Nephron (organoid): ENCODE measurements at regions not wholly inside any gene's neighbourhood (a gene's known extent, or its start where the extent isn't known, plus 50 kb on each side); places are given as distances from the start of the nearest gene placed in this dataset.

Experiments
- H3K27ac Mint-ChIP-seq, 3 experiments: 2 replicates each; pipeline ENCODE4 v1.8.0; 2020; ENCODE audit warnings: mixed read lengths in 3 of 3, mild to moderate bottlenecking in 2 of 3, moderate library complexity in 1 of 3
- H3K27me3 Mint-ChIP-seq: 2 replicates; pipeline ENCODE4 v1.8.0; 2021; ENCODE audit warnings: low read depth, mild to moderate bottlenecking, moderate library complexity, mixed read lengths
- H3K36me3 Mint-ChIP-seq: 2 replicates; pipeline ENCODE4 v1.8.0; 2020; ENCODE audit warnings: low read depth, mixed read lengths
- H3K4me1 Mint-ChIP-seq: 2 replicates; pipeline ENCODE4 v1.8.0; 2020; ENCODE audit warnings: mixed read lengths
- H3K4me3 Mint-ChIP-seq, 3 experiments: 2 replicates each; pipeline ENCODE4 v1.8.0; 2020; ENCODE audit warnings: mild to moderate bottlenecking in 3 of 3, mixed read lengths in 3 of 3, moderate library complexity in 2 of 3
- H3K9me3 Mint-ChIP-seq: 2 replicates; pipeline ENCODE4 v1.8.0; 2020; ENCODE audit warnings: mixed read lengths
- CTCF ChIP-seq, 3 experiments: fragments of 200-600 bp; sonication (generic); IDR thresholded peaks; one replicate each; pipeline ENCODE4 v1.5.0; 2021; ENCODE audit warnings: antibody characterized with exemption in 3 of 3; ENCODE audit not compliant: unreplicated experiment in 3 of 3

- H3K4me3 Mint-ChIP-seq, result no peak overlapping the region
- no peaks in the 10 kb centered on the region for H3K4me1 Mint-ChIP-seq
- H3K27me3 Mint-ChIP-seq, result no peaks in the 10 kb centered on the region
- no peaks in the 10 kb centered on the region for H3K36me3 Mint-ChIP-seq
- H3K27ac Mint-ChIP-seq, result no peak overlapping the region
- H3K9me3 Mint-ChIP-seq, result no peaks in the 10 kb centered on the region
- no peak for TF ChIP-seq CTCF (IDR thresholded peaks at IDR 0.05; ENCODE audit: unreplicated experiment in 3 of 3)
Observed at GRCh38 chr1:95924684-95925083, 690.7 kb downstream of the RWDD3 start.

- Mint-ChIP-seq H3K27me3 (peaks cover 4% of the 10 kb centered on the region), H3K4me3 (no peak overlapping the region), H3K27ac (no peak overlapping the region), H3K4me1 (no peaks in the 10 kb centered on the region), H3K36me3 (no peaks in the 10 kb centered on the region), H3K9me3 (no peaks in the 10 kb centered on the region)
- no peak for TF ChIP-seq CTCF (IDR thresholded peaks at IDR 0.05; ENCODE audit: unreplicated experiment in 3 of 3)
Observed at GRCh38 chr1:95926331-95926730, 692.3 kb downstream of the RWDD3 start.

- H3K27ac Mint-ChIP-seq, result no peak overlapping the region
- H3K27me3 Mint-ChIP-seq, result peaks cover 4% of the 10 kb centered on the region
- no peaks in the 10 kb centered on the region for H3K9me3 Mint-ChIP-seq
- H3K36me3 Mint-ChIP-seq, result no peaks in the 10 kb centered on the region
- H3K4me1 Mint-ChIP-seq, result no peaks in the 10 kb centered on the region
- TF ChIP-seq CTCF (IDR thresholded peaks at IDR 0.05; ENCODE audit: unreplicated experiment in 3 of 3), result no peak
- no peak overlapping the region for H3K4me3 Mint-ChIP-seq
Observed at GRCh38 chr1:95927061-95927460, 693.1 kb downstream of the RWDD3 start.

- Mint-ChIP-seq H3K36me3 (no peaks in the 10 kb centered on the region), H3K4me1 (no peaks in the 10 kb centered on the region), H3K27me3 (no peaks in the 10 kb centered on the region), H3K4me3 (no peak overlapping the region), H3K9me3 (no peaks in the 10 kb centered on the region), H3K27ac (no peak overlapping the region)
- no peak for TF ChIP-seq CTCF (IDR thresholded peaks at IDR 0.05; ENCODE audit: unreplicated experiment in 3 of 3)
Observed at GRCh38 chr1:95935719-95936118, 701.7 kb downstream of the RWDD3 start.

- TF ChIP-seq CTCF (IDR thresholded peaks at IDR 0.05; ENCODE audit: unreplicated experiment in 3 of 3), result no peak
- Mint-ChIP-seq H3K9me3 (no peaks in the 10 kb centered on the region), H3K27me3 (peaks cover 3% of the 10 kb centered on the region), H3K36me3 (no peaks in the 10 kb centered on the region), H3K4me3 (no peak overlapping the region), H3K27ac (no peak overlapping the region), H3K4me1 (no peaks in the 10 kb centered on the region)
Observed at GRCh38 chr1:95941121-95941798, 707.2 kb downstream of the RWDD3 start.

- no peak overlapping the region for H3K4me3 Mint-ChIP-seq
- peaks cover 11% of the 10 kb centered on the region for H3K4me1 Mint-ChIP-seq
- no peak overlapping the region for H3K27ac Mint-ChIP-seq
- H3K27me3 Mint-ChIP-seq, result peaks cover 3% of the 10 kb centered on the region
- no peaks in the 10 kb centered on the region for H3K9me3 Mint-ChIP-seq
- no peak for TF ChIP-seq CTCF (IDR thresholded peaks at IDR 0.05; ENCODE audit: unreplicated experiment in 3 of 3)
- H3K36me3 Mint-ChIP-seq, result no peaks in the 10 kb centered on the region
Observed at GRCh38 chr1:95948023-95948422, 714.0 kb downstream of the RWDD3 start.
